ENCODE measurements at regions not wholly inside any gene's neighbourhood (a gene's known extent, or its start where the extent isn't known, plus 50 kb on each side); places are given as distances from the start of the nearest gene placed in this dataset.

- no peak for TF ChIP-seq EZH2 (IDR thresholded peaks at IDR 0.05; ENCODE audit: low read depth, unreplicated experiment)
- no peak for TF ChIP-seq CTCF (conservative IDR thresholded peaks at IDR 0.05; ENCODE audit: low read depth in 2 of 2)
- no peak for TF ChIP-seq POLR2AphosphoS5 (IDR thresholded peaks at IDR 0.05; ENCODE audit: low read depth)
- no peak for TF ChIP-seq NANOG (IDR thresholded peaks at IDR 0.05; ENCODE audit: borderline replicate concordance)
- TF ChIP-seq REST (IDR thresholded peaks at IDR 0.05; ENCODE audit: unreplicated experiment) = no peak
- no peak for TF ChIP-seq ZNF331 (CRISPR knock-in tag; IDR thresholded peaks at IDR 0.05; ENCODE audit: low read depth)
- TF ChIP-seq EZH2phosphoT487 (IDR thresholded peaks at IDR 0.05; ENCODE audit: unreplicated experiment) = no peak
- TF ChIP-seq JUNB (IDR thresholded peaks at IDR 0.05; ENCODE audit: unreplicated experiment) = no peak
- TF ChIP-seq ZNF114 (CRISPR knock-in tag; IDR thresholded peaks at IDR 0.05) = no peak
- no peak for TF ChIP-seq CREB1 (CRISPR knock-in tag; IDR thresholded peaks at IDR 0.05; ENCODE audit: low read depth)
- no peak for TF ChIP-seq STAT1 (IDR thresholded peaks at IDR 0.05; ENCODE audit: unreplicated experiment)
- no peak for TF ChIP-seq ETS1 (IDR thresholded peaks at IDR 0.05)
Measured at GRCh38 chr21:27408826-27409225, 441.9 kb upstream of the ADAMTS5 start.

Measured in GM23338 (cell line).